ENCODE measurements at regions not wholly inside any gene's neighbourhood (a gene's known extent, or its start where the extent isn't known, plus 50 kb on each side); places are given as distances from the start of the nearest gene placed in this dataset.

DNA sequence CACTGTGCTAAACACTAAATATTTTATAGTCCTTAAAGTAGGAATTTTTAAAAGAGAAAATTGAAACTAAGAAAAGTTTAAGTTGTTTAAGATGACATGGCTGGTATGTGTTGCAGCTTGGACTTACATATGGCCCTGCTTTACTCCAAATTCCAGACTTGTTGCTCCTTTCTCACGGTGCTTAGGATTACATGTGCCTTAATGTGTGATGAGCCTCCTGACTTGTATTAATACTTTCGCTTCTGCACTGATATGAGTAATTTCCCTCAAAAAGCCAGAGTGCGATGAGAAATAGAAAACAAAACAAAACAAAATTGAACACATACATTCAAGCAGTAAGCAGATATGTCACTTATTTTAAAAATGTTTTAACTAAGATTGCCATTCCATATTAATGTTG lies 250.2 kb downstream of the VGLL3 start:
- TF ChIP-seq, protein P1, sequence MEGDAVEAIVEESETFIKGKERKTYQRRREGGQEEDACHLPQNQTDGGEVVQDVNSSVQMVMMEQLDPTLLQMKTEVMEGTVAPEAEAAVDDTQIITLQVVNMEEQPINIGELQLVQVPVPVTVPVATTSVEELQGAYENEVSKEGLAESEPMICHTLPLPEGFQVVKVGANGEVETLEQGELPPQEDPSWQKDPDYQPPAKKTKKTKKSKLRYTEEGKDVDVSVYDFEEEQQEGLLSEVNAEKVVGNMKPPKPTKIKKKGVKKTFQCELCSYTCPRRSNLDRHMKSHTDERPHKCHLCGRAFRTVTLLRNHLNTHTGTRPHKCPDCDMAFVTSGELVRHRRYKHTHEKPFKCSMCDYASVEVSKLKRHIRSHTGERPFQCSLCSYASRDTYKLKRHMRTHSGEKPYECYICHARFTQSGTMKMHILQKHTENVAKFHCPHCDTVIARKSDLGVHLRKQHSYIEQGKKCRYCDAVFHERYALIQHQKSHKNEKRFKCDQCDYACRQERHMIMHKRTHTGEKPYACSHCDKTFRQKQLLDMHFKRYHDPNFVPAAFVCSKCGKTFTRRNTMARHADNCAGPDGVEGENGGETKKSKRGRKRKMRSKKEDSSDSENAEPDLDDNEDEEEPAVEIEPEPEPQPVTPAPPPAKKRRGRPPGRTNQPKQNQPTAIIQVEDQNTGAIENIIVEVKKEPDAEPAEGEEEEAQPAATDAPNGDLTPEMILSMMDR (conservative IDR thresholded peaks at IDR 0.05; ENCODE audit: low read length) = no peak
- no peak for TF ChIP-seq EZH2phosphoT487 (IDR thresholded peaks at IDR 0.05; ENCODE audit: borderline replicate concordance, low read depth, low read length)

Measured in OCI-LY7 (cell line).